SK-N-SH (cell line): ENCODE measurements at regions not wholly inside any gene's neighbourhood (a gene's known extent, or its start where the extent isn't known, plus 50 kb on each side); places are given as distances from the start of the nearest gene placed in this dataset.

Experiments used
- CTCF ChIP-seq: fragments of 200-600 bp; sonication (generic); IDR thresholded peaks from 2 replicates; pipeline ENCODE4 v1.6.1; 2017; ENCODE audit warnings: antibody characterized with exemption, mild to moderate bottlenecking, moderate library complexity
- EZH2phosphoT487 ChIP-seq: fragments of 200-600 bp; sonication (generic); IDR thresholded peaks from 2 replicates; pipeline ENCODE4 v1.6.1; 2017; ENCODE audit warnings: low read depth, mixed run types, mild to moderate bottlenecking, antibody characterized with exemption, moderate library complexity, borderline replicate concordance
- TEAD4 ChIP-seq: IDR thresholded peaks from 2 replicates; pipeline ENCODE4 v1.4.0; 2012; ENCODE audit warnings: mild to moderate bottlenecking, borderline replicate concordance; ENCODE audit not compliant: insufficient read depth
- YY1 ChIP-seq: IDR thresholded peaks from 2 replicates; pipeline ENCODE4 v1.4.0; 2012; ENCODE audit warnings: low read depth, mild to moderate bottlenecking

DNA sequence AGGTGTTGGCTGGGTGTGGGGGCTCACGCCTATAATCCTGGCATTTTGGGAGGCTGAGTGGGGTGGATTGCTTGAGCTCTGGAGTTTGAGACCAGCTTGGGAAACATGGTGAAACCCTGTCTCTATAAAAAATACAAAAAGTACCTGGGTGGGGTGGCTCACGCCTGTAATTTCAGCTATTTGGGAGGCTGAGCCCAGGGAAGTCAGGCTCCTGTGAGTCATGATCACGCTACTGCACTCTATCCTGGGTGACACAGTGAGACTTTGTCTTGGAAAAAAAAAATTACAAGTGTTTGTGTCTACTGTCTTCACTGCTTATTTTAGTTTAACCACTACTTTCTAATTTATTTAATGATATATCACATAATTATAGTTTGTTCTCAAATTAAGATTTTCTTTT lies 62.7 kb upstream of the DOCK10 start:
- TF ChIP-seq EZH2phosphoT487, result no peak
- TF ChIP-seq YY1, result no peak
- TF ChIP-seq CTCF, result no peak
- no peak for TF ChIP-seq TEAD4
